Liver (tissue), 3 donors: ENCODE measurements at regions not wholly inside any gene's neighbourhood (a gene's known extent, or its start where the extent isn't known, plus 50 kb on each side); places are given as distances from the start of the nearest gene placed in this dataset.

Source experiments
- EGR1 ChIP-seq, 2 donors: IDR thresholded peaks; 2 replicates each; pipeline ENCODE4 v1.6.1; 2016 to 2018; ENCODE audit warnings: antibody characterized with exemption in 2 of 2, low read depth in 2 of 2
- FOXA1 ChIP-seq: IDR thresholded peaks from 2 replicates; pipeline ENCODE4 v1.6.1; 2016; ENCODE audit warnings: antibody characterized with exemption
- FOXA2 ChIP-seq: IDR thresholded peaks from 2 replicates; pipeline ENCODE4 v1.6.1; 2016; ENCODE audit warnings: antibody characterized with exemption
- GABPA ChIP-seq, 2 donors: IDR thresholded peaks in 1 of 2; conservative IDR thresholded peaks in 1 of 2; 2 replicates each; pipeline ENCODE4 v1.6.1; 2016; ENCODE audit warnings: antibody characterized with exemption in 2 of 2, mild to moderate bottlenecking in 1 of 2, moderate library complexity in 1 of 2
- HNF4A ChIP-seq, 2 donors: conservative IDR thresholded peaks; 2 replicates each; pipeline ENCODE4 v1.6.1; 2016; ENCODE audit warnings: antibody characterized with exemption in 2 of 2, mild to moderate bottlenecking in 2 of 2
- HNF4G ChIP-seq: IDR thresholded peaks from 2 replicates; pipeline ENCODE4 v1.6.1; 2016; ENCODE audit warnings: antibody characterized with exemption
- JUND ChIP-seq, 2 donors: IDR thresholded peaks; 2 replicates each; pipeline ENCODE4 v1.6.1; 2016; ENCODE audit warnings: antibody characterized with exemption in 2 of 2
- RAD21 ChIP-seq, 2 donors: IDR thresholded peaks; 2 replicates each; pipeline ENCODE4 v1.6.1; 2016; ENCODE audit warnings: antibody characterized with exemption in 2 of 2, mild to moderate bottlenecking in 2 of 2
- SP1 ChIP-seq: IDR thresholded peaks from 2 replicates; pipeline ENCODE4 v1.6.1; 2018; ENCODE audit warnings: antibody characterized with exemption, mild to moderate bottlenecking
- TAF1 ChIP-seq: conservative IDR thresholded peaks from 2 replicates; pipeline ENCODE4 v1.6.1; 2016; ENCODE audit warnings: antibody characterized with exemption, mild to moderate bottlenecking
- TF ChIP-seq, protein P1 (sequence below): fragments of 150-350 bp; IDR thresholded peaks from 2 replicates; pipeline ENCODE4 v1.5.1; 2017; ENCODE audit warnings: improper control_type of control experiment, low read depth, low read length; ENCODE audit not compliant: missing input control
- TF ChIP-seq, protein P2 (sequence below): IDR thresholded peaks from 2 replicates; pipeline ENCODE4 v1.6.1; 2016; ENCODE audit warnings: antibody characterized with exemption
- TF ChIP-seq, protein P3 (sequence below): IDR thresholded peaks from 2 replicates; pipeline ENCODE4 v1.6.1; 2016; ENCODE audit warnings: antibody characterized with exemption, mild to moderate bottlenecking
- donor health status: healthy.
- donor health status: healthy.

DNA sequence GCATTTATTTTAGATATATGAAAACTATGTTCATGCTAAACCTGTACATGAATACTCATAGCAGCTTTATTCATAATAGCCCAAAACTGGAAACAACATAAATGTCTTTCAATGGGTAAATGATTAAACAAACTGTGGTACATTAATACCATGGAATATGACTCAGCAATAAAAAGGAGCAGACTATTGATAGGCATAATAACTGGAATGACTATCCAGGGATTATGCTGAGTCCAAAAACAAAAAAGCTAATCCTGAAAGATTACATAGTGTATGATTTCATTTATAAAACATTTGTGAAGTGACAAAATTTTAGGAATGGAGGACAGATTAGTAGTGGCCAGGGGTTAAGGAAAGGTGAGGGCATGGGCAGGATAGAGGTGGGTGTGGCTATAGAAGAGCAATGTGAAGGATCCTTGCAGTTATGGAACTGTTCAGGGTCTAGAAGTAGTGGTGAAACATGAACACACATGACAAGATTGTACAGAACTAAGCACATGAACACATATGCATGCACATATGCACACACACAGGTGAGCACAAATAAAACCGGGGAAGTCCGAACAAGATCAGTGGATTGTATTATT is 61.1 kb upstream of the CDKN3 start:
- TF ChIP-seq, protein P1, sequence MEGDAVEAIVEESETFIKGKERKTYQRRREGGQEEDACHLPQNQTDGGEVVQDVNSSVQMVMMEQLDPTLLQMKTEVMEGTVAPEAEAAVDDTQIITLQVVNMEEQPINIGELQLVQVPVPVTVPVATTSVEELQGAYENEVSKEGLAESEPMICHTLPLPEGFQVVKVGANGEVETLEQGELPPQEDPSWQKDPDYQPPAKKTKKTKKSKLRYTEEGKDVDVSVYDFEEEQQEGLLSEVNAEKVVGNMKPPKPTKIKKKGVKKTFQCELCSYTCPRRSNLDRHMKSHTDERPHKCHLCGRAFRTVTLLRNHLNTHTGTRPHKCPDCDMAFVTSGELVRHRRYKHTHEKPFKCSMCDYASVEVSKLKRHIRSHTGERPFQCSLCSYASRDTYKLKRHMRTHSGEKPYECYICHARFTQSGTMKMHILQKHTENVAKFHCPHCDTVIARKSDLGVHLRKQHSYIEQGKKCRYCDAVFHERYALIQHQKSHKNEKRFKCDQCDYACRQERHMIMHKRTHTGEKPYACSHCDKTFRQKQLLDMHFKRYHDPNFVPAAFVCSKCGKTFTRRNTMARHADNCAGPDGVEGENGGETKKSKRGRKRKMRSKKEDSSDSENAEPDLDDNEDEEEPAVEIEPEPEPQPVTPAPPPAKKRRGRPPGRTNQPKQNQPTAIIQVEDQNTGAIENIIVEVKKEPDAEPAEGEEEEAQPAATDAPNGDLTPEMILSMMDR = no peak
- TF ChIP-seq GABPA (IDR thresholded peaks at IDR 0.05 in 1 of 2, conservative IDR thresholded peaks at IDR 0.05 in 1 of 2) (no peak), SP1 (no peak), EGR1 (IDR thresholded peaks at IDR 0.05; ENCODE audit: low read depth in 2 of 2) (no peak), RAD21 (IDR thresholded peaks at IDR 0.05) (no peak), HNF4G (no peak), JUND (IDR thresholded peaks at IDR 0.05) (no peak), TAF1 (no peak), HNF4A (conservative IDR thresholded peaks at IDR 0.05) (no peak), FOXA1 (no peak), FOXA2 (no peak)
- TF ChIP-seq, protein P2, sequence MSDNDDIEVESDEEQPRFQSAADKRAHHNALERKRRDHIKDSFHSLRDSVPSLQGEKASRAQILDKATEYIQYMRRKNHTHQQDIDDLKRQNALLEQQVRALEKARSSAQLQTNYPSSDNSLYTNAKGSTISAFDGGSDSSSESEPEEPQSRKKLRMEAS = no peak
- TF ChIP-seq, protein P3, sequence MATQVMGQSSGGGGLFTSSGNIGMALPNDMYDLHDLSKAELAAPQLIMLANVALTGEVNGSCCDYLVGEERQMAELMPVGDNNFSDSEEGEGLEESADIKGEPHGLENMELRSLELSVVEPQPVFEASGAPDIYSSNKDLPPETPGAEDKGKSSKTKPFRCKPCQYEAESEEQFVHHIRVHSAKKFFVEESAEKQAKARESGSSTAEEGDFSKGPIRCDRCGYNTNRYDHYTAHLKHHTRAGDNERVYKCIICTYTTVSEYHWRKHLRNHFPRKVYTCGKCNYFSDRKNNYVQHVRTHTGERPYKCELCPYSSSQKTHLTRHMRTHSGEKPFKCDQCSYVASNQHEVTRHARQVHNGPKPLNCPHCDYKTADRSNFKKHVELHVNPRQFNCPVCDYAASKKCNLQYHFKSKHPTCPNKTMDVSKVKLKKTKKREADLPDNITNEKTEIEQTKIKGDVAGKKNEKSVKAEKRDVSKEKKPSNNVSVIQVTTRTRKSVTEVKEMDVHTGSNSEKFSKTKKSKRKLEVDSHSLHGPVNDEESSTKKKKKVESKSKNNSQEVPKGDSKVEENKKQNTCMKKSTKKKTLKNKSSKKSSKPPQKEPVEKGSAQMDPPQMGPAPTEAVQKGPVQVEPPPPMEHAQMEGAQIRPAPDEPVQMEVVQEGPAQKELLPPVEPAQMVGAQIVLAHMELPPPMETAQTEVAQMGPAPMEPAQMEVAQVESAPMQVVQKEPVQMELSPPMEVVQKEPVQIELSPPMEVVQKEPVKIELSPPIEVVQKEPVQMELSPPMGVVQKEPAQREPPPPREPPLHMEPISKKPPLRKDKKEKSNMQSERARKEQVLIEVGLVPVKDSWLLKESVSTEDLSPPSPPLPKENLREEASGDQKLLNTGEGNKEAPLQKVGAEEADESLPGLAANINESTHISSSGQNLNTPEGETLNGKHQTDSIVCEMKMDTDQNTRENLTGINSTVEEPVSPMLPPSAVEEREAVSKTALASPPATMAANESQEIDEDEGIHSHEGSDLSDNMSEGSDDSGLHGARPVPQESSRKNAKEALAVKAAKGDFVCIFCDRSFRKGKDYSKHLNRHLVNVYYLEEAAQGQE = no peak
